ENCODE measurements at regions not wholly inside any gene's neighbourhood (a gene's known extent, or its start where the extent isn't known, plus 50 kb on each side); places are given as distances from the start of the nearest gene placed in this dataset.

GRCh38 chr5:133792024-133792423, 176.4 kb downstream of the C5orf15 start:
- dilution Hi-C loops (cut with MboI; ENCODE audit: extremely low pct_ligation_motif_present, low sequenced_read_pairs): loop anchor here (25.0 kb wide), 1 partner anchor 205 kb away; no protein-coding TSS in a partner anchor

GRCh38 chr5:133790898-133791297, 177.5 kb downstream of the C5orf15 start:
- H3K4me1 ChIP-seq (ENCODE audit: control insufficient read depth, extremely low read depth, insufficient read depth, low read length): no peaks in the 10 kb centered on the region
- FAIRE-seq: no peak
- TF ChIP-seq, protein P1, sequence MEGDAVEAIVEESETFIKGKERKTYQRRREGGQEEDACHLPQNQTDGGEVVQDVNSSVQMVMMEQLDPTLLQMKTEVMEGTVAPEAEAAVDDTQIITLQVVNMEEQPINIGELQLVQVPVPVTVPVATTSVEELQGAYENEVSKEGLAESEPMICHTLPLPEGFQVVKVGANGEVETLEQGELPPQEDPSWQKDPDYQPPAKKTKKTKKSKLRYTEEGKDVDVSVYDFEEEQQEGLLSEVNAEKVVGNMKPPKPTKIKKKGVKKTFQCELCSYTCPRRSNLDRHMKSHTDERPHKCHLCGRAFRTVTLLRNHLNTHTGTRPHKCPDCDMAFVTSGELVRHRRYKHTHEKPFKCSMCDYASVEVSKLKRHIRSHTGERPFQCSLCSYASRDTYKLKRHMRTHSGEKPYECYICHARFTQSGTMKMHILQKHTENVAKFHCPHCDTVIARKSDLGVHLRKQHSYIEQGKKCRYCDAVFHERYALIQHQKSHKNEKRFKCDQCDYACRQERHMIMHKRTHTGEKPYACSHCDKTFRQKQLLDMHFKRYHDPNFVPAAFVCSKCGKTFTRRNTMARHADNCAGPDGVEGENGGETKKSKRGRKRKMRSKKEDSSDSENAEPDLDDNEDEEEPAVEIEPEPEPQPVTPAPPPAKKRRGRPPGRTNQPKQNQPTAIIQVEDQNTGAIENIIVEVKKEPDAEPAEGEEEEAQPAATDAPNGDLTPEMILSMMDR (optimal IDR thresholded peaks at IDR 0.05 in 1 of 3, IDR thresholded peaks at IDR 0.05 in 1 of 3, conservative IDR thresholded peaks at IDR 0.05 in 1 of 3; ENCODE audit: extremely low read depth in 1 of 3, insufficient read depth in 2 of 3, low read length in 3 of 3): no peak
- no peak for TF ChIP-seq EZH2 (IDR thresholded peaks at IDR 0.05; ENCODE audit: low read length)
- no peak for DNase-seq (ENCODE audit: low read depth, low spot score)
- no peak overlapping the region for H3K9ac ChIP-seq (ENCODE audit: control insufficient read depth, extremely low read depth, insufficient read depth, low read length)
- no peaks in the 10 kb centered on the region for H3K9me1 ChIP-seq (ENCODE audit: control insufficient read depth, extremely low read depth, insufficient read depth, low read length)
- H2AFZ ChIP-seq (ENCODE audit: control insufficient read depth, low read length): no peak overlapping the region
- no peaks in the 10 kb centered on the region for H3K9me3 ChIP-seq (ENCODE audit: control insufficient read depth, low read depth, low read length)
- H3K27me3 ChIP-seq (ENCODE audit: control insufficient read depth, extremely low read depth, insufficient read depth, low read length): peaks cover 54% of the 10 kb centered on the region
- H3K36me3 ChIP-seq (ENCODE audit: control insufficient read depth in 2 of 2, extremely low read depth in 1 of 2, insufficient read depth in 2 of 2, low read length in 2 of 2): no peaks in the 10 kb centered on the region
- H4K20me1 ChIP-seq (ENCODE audit: control insufficient read depth, extremely low read depth, insufficient read depth, low read length): no peaks in the 10 kb centered on the region
- no peak overlapping the region for H3K27ac ChIP-seq (ENCODE audit: control insufficient read depth, insufficient read depth, low read length)
- no peak overlapping the region for H3K4me3 ChIP-seq (ENCODE audit: control insufficient read depth in 2 of 3, extremely low read depth in 1 of 3, insufficient read depth in 2 of 3, low read depth in 1 of 3, low read length in 3 of 3)
- dilution Hi-C loops (cut with MboI; ENCODE audit: extremely low pct_ligation_motif_present, low sequenced_read_pairs): loop anchor here (25.0 kb wide), 1 partner anchor 204 kb away; no protein-coding TSS in a partner anchor
- H3K79me2 ChIP-seq (ENCODE audit: control insufficient read depth, insufficient read depth, low read length): no peaks in the 10 kb centered on the region
- no peak overlapping the region for H3K4me2 ChIP-seq (ENCODE audit: control insufficient read depth, extremely low read depth, insufficient read depth, low read depth, low read length)

More at GRCh38 chr5:133792024-133792423, 176.4 kb downstream of the C5orf15 start:
- Histone ChIP-seq H3K27me3 (ENCODE audit: control insufficient read depth, extremely low read depth, insufficient read depth, low read length) (peaks cover 57% of the 10 kb centered on the region), H3K4me3 (ENCODE audit: control insufficient read depth in 2 of 3, extremely low read depth in 1 of 3, insufficient read depth in 2 of 3, low read depth in 1 of 3, low read length in 3 of 3) (no peak overlapping the region), H3K9me3 (ENCODE audit: control insufficient read depth, low read depth, low read length) (no peaks in the 10 kb centered on the region), H3K9ac (ENCODE audit: control insufficient read depth, extremely low read depth, insufficient read depth, low read length) (no peak overlapping the region), H2AFZ (ENCODE audit: control insufficient read depth, low read length) (no peak overlapping the region), H3K4me2 (ENCODE audit: control insufficient read depth, extremely low read depth, insufficient read depth, low read depth, low read length) (no peak overlapping the region), H4K20me1 (ENCODE audit: control insufficient read depth, extremely low read depth, insufficient read depth, low read length) (no peaks in the 10 kb centered on the region), H3K79me2 (ENCODE audit: control insufficient read depth, insufficient read depth, low read length) (no peaks in the 10 kb centered on the region), H3K9me1 (ENCODE audit: control insufficient read depth, extremely low read depth, insufficient read depth, low read length) (no peaks in the 10 kb centered on the region), H3K27ac (ENCODE audit: control insufficient read depth, insufficient read depth, low read length) (no peak overlapping the region), H3K36me3 (ENCODE audit: control insufficient read depth in 2 of 2, extremely low read depth in 1 of 2, insufficient read depth in 2 of 2, low read length in 2 of 2) (no peaks in the 10 kb centered on the region), H3K4me1 (ENCODE audit: control insufficient read depth, extremely low read depth, insufficient read depth, low read length) (no peaks in the 10 kb centered on the region)
- DNase-seq (ENCODE audit: low read depth, low spot score) (no peak), FAIRE-seq (no peak)
- TF ChIP-seq EZH2 (IDR thresholded peaks at IDR 0.05; ENCODE audit: low read length): no peak
- TF ChIP-seq, protein P1 (optimal IDR thresholded peaks at IDR 0.05 in 1 of 3, IDR thresholded peaks at IDR 0.05 in 1 of 3, conservative IDR thresholded peaks at IDR 0.05 in 1 of 3; ENCODE audit: extremely low read depth in 1 of 3, insufficient read depth in 2 of 3, low read length in 3 of 3): no peak
